ENCODE measurements at regions not wholly inside any gene's neighbourhood (a gene's known extent, or its start where the extent isn't known, plus 50 kb on each side); places are given as distances from the start of the nearest gene placed in this dataset.

GRCh38 chr1:228961511-228961910 is 226.2 kb downstream of the RHOU start:
- H3K9me3 ChIP-seq (ENCODE audit: control insufficient read depth, insufficient read depth, low read depth, low read length): no peaks in the 10 kb centered on the region
- H3K36me3 ChIP-seq (ENCODE audit: control insufficient read depth, insufficient read depth, low read length): no peaks in the 10 kb centered on the region
- no peak overlapping the region for H3K27ac ChIP-seq (ENCODE audit: low read length)
- no TSS peak for BruUV-seq (replicated peaks)
- intact Hi-C loops (cut with micrococcal nuclease; ENCODE audit: unreplicated experiment) (no loop called here), in situ Hi-C loops (cut with HindIII; ENCODE audit: low pct_unique_long_range_greater_than_20kb, low sequenced_read_pairs) (no loop called here)
- H3K4me1 ChIP-seq (ENCODE audit: control insufficient read depth, insufficient read depth, low read length): no peaks in the 10 kb centered on the region
- CTCF ChIA-PET: no interaction called here
- no peak overlapping the region for H3K4me3 ChIP-seq (ENCODE audit: low read depth in 2 of 2, low read length in 2 of 2)
- TF ChIP-seq REST (IDR thresholded peaks at IDR 0.05; ENCODE audit: insufficient read depth in 1 of 2, low read depth in 2 of 2, low read length in 1 of 2) (no peak), SIN3A (IDR thresholded peaks at IDR 0.05; ENCODE audit: borderline replicate concordance, insufficient read depth, low read depth, low read length) (no peak), CTCF (IDR thresholded peaks at IDR 0.05) (no peak), TCF7L2 (IDR thresholded peaks at IDR 0.05; ENCODE audit: low read depth, low read length) (no peak), POLR2AphosphoS5 (IDR thresholded peaks at IDR 0.05; ENCODE audit: low read depth, low read length) (no peak)
- ATAC-seq (no peak), DNase-seq (ENCODE audit: low read depth, low spot score) (no peak)
- H3K27me3 ChIP-seq (ENCODE audit: control insufficient read depth, insufficient read depth, low read length): no peaks in the 10 kb centered on the region
- POLR2A ChIA-PET: no interaction called here

- CTCF ChIA-PET: no interaction called here
- intact Hi-C loops (cut with micrococcal nuclease; ENCODE audit: unreplicated experiment): no loop called here
Observed at GRCh38 chr1:228963795-228964177, 228.5 kb downstream of the RHOU start.

More at GRCh38 chr1:228963795-228964177, 228.5 kb downstream of the RHOU start:
- Histone ChIP-seq H3K9me3 (ENCODE audit: control insufficient read depth, insufficient read depth, low read depth, low read length) (no peaks in the 10 kb centered on the region), H3K36me3 (ENCODE audit: control insufficient read depth, insufficient read depth, low read length) (no peaks in the 10 kb centered on the region), H3K27ac (ENCODE audit: low read length) (0 out of 2 replicates have a peak overlapping the region, but pooled peaks have one; percentile 3), H3K27me3 (ENCODE audit: control insufficient read depth, insufficient read depth, low read length) (no peaks in the 10 kb centered on the region), H3K4me3 (ENCODE audit: low read depth in 2 of 2, low read length in 2 of 2) (no peak overlapping the region), H3K4me1 (ENCODE audit: control insufficient read depth, insufficient read depth, low read length) (no peaks in the 10 kb centered on the region)
- DNase-seq (ENCODE audit: low read depth, low spot score) (no peak), ATAC-seq (peak; percentile 48; the same call in 1 of the 2 replicates)
- POLR2A ChIA-PET: no interaction called here
- BruUV-seq (replicated peaks): no TSS peak
- no peak for TF ChIP-seq SIN3A (IDR thresholded peaks at IDR 0.05; ENCODE audit: borderline replicate concordance, insufficient read depth, low read depth, low read length)
- no peak for TF ChIP-seq POLR2AphosphoS5 (IDR thresholded peaks at IDR 0.05; ENCODE audit: low read depth, low read length)
- TF ChIP-seq REST (IDR thresholded peaks at IDR 0.05; ENCODE audit: insufficient read depth in 1 of 2, low read depth in 2 of 2, low read length in 1 of 2): no peak
- TF ChIP-seq CTCF (IDR thresholded peaks at IDR 0.05): no peak
- no peak for TF ChIP-seq TCF7L2 (IDR thresholded peaks at IDR 0.05; ENCODE audit: low read depth, low read length)
- in situ Hi-C loops (cut with HindIII; ENCODE audit: low pct_unique_long_range_greater_than_20kb, low sequenced_read_pairs): no loop called here

All from Panc1 (cell line).